HCT116 (cell line): ENCODE measurements at regions not wholly inside any gene's neighbourhood (a gene's known extent, or its start where the extent isn't known, plus 50 kb on each side); places are given as distances from the start of the nearest gene placed in this dataset.

Source experiments
- EZH2 ChIP-seq: fragments of 200-600 bp; sonication (generic); IDR thresholded peaks from 2 replicates; pipeline ENCODE4 v1.6.1; 2017; ENCODE audit warnings: antibody characterized with exemption, mixed run types
- JUND ChIP-seq: IDR thresholded peaks from 2 replicates; pipeline ENCODE4 v1.6.1; 2012
- POLR2A ChIP-seq: IDR thresholded peaks from 2 replicates; pipeline ENCODE4 v1.7.0; 2011; ENCODE audit warnings: borderline replicate concordance; ENCODE audit not compliant: insufficient read depth, insufficient read length; ENCODE audit errors: extremely low read depth
- POLR2AphosphoS5 ChIP-seq: IDR thresholded peaks from 2 replicates; pipeline ENCODE4 v1.6.1; 2011; ENCODE audit warnings: mild to moderate bottlenecking, low read depth, low read length, moderate library complexity
- RAD21 ChIP-seq: IDR thresholded peaks from 2 replicates; pipeline ENCODE4 v1.6.1; 2012; ENCODE audit warnings: low read depth, mild to moderate bottlenecking
- SP1 ChIP-seq: IDR thresholded peaks from 2 replicates; pipeline ENCODE4 v1.6.1; 2012; ENCODE audit warnings: low read depth
- TF ChIP-seq, protein P1 (sequence below), 3 experiments: fragments of 200-600 bp in 1 of 3; sonication (generic) in 1 of 3; IDR thresholded peaks in 2 of 3; conservative IDR thresholded peaks in 1 of 3; 2 replicates each; pipeline ENCODE4 v1.5.1; 2012 to 2017; ENCODE audit warnings: low read depth in 2 of 3, low read length in 2 of 3, antibody characterized with exemption in 1 of 3, borderline replicate concordance in 1 of 3, control low read depth in 1 of 3, mild to moderate bottlenecking in 1 of 3, mixed read lengths in 1 of 3, mixed run types in 1 of 3, moderate library complexity in 1 of 3; ENCODE audit not compliant: insufficient read depth in 1 of 3
- TF ChIP-seq, protein P2 (sequence below): IDR thresholded peaks from 2 replicates; pipeline ENCODE4 v1.6.1; 2012; ENCODE audit warnings: low read depth

DNA sequence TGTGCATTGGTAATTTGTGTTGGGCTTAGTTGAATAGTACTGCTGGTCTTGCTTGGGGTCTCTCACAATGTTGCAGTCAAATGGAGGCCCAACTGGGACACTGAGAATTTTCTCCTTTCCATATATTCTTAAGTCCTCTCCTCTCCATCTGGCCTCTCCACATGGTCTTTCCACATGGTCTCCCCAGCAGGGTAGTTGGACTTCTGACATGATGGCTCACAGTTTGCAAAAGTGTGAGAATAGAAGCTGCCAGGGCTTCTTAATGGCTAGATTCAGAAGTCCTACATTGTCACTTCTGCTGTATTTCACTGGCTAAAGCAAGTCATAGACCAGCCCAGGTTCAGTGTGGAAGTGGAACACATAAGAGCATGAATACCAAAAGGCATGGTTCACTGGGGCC lies 318.5 kb upstream of the TNP1 start:
- TF ChIP-seq POLR2AphosphoS5 (no peak), RAD21 (no peak), SP1 (no peak), EZH2 (no peak), JUND (no peak), POLR2A (no peak)
- TF ChIP-seq, protein P1, sequence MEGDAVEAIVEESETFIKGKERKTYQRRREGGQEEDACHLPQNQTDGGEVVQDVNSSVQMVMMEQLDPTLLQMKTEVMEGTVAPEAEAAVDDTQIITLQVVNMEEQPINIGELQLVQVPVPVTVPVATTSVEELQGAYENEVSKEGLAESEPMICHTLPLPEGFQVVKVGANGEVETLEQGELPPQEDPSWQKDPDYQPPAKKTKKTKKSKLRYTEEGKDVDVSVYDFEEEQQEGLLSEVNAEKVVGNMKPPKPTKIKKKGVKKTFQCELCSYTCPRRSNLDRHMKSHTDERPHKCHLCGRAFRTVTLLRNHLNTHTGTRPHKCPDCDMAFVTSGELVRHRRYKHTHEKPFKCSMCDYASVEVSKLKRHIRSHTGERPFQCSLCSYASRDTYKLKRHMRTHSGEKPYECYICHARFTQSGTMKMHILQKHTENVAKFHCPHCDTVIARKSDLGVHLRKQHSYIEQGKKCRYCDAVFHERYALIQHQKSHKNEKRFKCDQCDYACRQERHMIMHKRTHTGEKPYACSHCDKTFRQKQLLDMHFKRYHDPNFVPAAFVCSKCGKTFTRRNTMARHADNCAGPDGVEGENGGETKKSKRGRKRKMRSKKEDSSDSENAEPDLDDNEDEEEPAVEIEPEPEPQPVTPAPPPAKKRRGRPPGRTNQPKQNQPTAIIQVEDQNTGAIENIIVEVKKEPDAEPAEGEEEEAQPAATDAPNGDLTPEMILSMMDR (IDR thresholded peaks at IDR 0.05 in 2 of 3, conservative IDR thresholded peaks at IDR 0.05 in 1 of 3; ENCODE audit: borderline replicate concordance in 1 of 3, insufficient read depth in 1 of 3, low read depth in 2 of 3, low read length in 2 of 3), result no peak
- TF ChIP-seq, protein P2, sequence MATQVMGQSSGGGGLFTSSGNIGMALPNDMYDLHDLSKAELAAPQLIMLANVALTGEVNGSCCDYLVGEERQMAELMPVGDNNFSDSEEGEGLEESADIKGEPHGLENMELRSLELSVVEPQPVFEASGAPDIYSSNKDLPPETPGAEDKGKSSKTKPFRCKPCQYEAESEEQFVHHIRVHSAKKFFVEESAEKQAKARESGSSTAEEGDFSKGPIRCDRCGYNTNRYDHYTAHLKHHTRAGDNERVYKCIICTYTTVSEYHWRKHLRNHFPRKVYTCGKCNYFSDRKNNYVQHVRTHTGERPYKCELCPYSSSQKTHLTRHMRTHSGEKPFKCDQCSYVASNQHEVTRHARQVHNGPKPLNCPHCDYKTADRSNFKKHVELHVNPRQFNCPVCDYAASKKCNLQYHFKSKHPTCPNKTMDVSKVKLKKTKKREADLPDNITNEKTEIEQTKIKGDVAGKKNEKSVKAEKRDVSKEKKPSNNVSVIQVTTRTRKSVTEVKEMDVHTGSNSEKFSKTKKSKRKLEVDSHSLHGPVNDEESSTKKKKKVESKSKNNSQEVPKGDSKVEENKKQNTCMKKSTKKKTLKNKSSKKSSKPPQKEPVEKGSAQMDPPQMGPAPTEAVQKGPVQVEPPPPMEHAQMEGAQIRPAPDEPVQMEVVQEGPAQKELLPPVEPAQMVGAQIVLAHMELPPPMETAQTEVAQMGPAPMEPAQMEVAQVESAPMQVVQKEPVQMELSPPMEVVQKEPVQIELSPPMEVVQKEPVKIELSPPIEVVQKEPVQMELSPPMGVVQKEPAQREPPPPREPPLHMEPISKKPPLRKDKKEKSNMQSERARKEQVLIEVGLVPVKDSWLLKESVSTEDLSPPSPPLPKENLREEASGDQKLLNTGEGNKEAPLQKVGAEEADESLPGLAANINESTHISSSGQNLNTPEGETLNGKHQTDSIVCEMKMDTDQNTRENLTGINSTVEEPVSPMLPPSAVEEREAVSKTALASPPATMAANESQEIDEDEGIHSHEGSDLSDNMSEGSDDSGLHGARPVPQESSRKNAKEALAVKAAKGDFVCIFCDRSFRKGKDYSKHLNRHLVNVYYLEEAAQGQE, result no peak
